DOHH2 (cell line): ENCODE measurements at regions not wholly inside any gene's neighbourhood (a gene's known extent, or its start where the extent isn't known, plus 50 kb on each side); places are given as distances from the start of the nearest gene placed in this dataset.

Experiments used
- CTCF ChIP-seq: fragments of 200-600 bp; sonication (generic); IDR thresholded peaks from one replicate; pipeline ENCODE4 v1.5.1; 2014; ENCODE audit warnings: antibody characterized with exemption, mild to moderate bottlenecking, low read depth, low read length; ENCODE audit not compliant: poor library complexity, severe bottlenecking
- EZH2phosphoT487 ChIP-seq: fragments of 200-600 bp; sonication (generic); IDR thresholded peaks from 2 replicates; pipeline ENCODE4 v1.6.1; 2017; ENCODE audit warnings: borderline replicate concordance, mild to moderate bottlenecking, antibody characterized with exemption, low read length, moderate library complexity, mixed read lengths

GRCh38 chr12:68509242-68509641 is 101.5 kb upstream of the RAP1B start:
- TF ChIP-seq CTCF (no peak), EZH2phosphoT487 (no peak)
